ENCODE measurements at regions not wholly inside any gene's neighbourhood (a gene's known extent, or its start where the extent isn't known, plus 50 kb on each side); places are given as distances from the start of the nearest gene placed in this dataset.
A peak's percentile ranks its signal among the peaks of the same experiment; 100 is the strongest.
"Not testable (repeated sequence)": the region's sequence is repeated elsewhere in the genome, so short reads cannot be mapped to it uniquely, and the experiment has no call there.

GRCh38 chr9:589723-590122, 251.8 kb upstream of the DMRT1 start:
- no peak for DNase-seq (ENCODE audit: low read depth)

DNA sequence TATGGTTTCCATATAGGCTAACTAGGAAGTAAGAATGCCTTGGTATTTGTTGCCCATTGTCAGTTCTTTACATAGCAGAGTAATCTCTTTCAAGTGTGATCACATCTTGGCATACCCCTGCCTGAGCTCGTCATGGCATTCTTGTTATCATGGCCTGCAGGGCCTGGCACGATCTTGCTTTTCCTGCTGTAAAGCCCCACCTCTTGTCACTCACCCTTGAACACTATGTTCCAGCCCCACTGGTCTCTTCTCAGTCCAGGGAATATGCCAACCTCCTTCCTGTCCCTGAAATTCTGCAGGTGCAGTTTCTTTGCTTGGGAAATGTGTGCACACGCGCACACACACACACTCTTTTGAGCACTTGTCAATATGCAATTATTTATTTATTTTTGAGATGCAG, 250.2 kb upstream of the DMRT1 start:
- no peak for DNase-seq (ENCODE audit: low read depth)

DNA sequence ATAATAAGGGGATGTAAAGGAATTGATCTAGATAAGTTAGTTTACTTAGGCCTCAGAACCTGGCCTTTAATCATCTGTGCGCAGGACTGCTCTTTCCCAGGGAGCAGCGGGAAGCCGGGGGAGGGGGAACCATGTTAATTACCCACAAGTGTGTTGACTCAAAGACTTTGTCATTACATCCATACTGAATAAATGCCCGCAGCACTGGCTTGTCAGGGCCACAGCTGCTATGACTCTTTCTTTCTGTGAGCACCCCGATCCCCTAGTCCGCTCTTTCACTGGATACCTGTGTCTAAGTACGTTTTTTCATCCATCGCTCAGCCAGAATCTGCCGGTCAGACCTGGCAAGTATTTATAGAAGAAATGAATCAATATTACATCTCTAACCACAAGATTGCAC, 249.3 kb upstream of the DMRT1 start:
- DNase-seq (ENCODE audit: low read depth), result no peak

DNA sequence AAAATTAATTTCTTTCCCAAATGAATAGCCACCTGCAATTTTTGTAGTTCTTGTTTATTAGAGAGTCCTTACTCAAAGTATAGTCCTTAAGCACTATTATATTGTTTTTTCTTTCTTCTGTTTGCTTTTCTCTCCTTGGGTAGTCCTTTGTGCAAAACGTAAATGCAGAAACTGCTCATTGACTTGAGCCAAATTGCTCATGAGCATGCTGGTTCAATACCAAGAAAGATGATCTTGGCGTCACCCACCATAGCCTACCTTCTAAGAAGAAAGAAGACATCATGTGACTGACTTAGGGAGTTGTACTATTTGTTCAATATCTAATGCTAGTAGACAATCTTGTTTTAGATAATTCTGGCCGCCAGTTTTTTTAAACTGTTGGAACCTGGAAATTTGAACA, 248.8 kb upstream of the DMRT1 start:
- no peak for DNase-seq (ENCODE audit: low read depth)

DNA sequence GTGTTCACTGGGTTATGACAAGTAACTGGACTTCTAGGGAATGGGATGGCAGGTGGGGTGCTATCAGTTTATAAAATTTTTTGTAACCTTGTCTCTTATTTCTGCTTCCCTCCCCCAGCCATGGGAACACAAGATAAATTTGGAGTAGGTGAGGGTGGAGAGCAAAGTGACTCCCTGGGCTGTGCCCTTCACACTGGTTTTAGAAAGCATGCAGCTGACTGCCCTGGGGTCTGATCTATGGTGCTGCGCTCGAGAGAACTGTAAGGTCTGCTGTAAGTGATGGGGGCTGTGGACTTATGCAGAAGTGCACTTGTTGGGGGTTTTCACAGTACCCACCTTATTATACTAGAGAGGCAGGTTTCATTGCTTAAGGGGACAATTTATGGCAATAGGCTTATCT, 247.7 kb upstream of the DMRT1 start:
- DNase-seq (ENCODE audit: low read depth), result no peak

- no peak for DNase-seq (ENCODE audit: low read depth)
Measured at GRCh38 chr9:596703-597102, 244.8 kb upstream of the DMRT1 start.

DNA sequence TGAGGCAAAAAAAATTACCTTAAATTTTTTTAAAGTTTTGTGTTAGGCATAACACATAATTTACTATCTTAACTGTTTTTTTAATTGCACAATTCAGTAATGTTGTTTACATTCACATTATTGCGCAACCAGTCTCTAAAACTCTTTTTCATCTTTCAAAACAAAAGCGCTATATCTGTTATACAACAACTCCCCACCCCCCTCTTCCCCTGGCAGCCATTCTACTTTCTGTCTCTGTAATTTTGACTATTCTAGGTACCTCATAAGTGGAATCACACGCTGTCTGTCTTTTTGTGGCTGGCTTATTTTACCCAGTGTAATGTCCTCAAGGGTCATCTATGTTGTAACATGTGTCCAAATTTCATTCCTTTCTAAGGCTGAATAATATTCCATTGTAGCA, 241.5 kb upstream of the DMRT1 start:
- no peak for DNase-seq (ENCODE audit: low read depth)

GRCh38 chr9:602716-603115, 238.8 kb upstream of the DMRT1 start:
- no peak for DNase-seq (ENCODE audit: low read depth)

DNA sequence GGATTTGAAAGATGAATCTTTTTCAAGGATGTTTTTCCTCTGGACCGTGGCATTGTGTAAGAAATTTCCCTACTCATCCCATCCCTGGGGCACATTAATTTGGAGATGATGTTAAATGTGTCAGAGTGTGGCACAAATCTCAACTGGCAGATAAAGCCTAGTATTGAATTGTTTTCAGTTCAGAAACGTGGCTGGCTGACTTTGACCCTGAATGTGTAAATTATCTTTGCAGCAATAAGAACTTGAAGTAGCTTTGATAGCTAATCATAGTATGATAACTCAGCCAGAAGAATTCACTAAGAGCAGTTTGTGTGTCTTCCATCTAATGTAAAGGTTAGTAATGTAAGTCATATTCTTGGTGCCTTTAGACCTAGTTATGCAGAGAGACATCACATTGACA, 238.4 kb upstream of the DMRT1 start:
- DNase-seq (ENCODE audit: low read depth), result no peak

GRCh38 chr9:607417-607816, 234.1 kb upstream of the DMRT1 start:
- no peak for DNase-seq (ENCODE audit: low read depth)

GRCh38 chr9:613771-614347, 227.6 kb upstream of the DMRT1 start:
- DNase-seq (ENCODE audit: low read depth), result peak; percentile 12

- no peak for DNase-seq (ENCODE audit: low read depth)
Measured at GRCh38 chr9:614431-614830, 227.1 kb upstream of the DMRT1 start.

DNA sequence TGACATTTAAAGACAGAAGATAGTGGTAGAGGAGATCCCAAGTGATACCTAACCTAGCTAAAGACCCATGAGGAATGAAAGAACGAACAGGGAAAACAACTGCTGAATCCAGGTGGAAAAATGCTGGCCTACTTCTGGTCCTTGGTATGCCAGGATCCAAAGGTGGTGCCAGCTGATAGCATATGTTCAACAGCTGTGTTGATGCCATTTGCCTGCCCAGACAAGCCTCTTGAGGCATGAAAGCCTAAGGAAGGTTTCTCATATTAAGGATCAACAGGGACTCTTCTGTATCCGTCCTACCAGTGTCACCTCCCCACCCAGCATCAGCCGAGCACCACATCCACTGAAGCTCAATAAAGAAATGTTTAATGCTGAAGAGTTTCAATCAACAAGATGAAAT, 225.7 kb upstream of the DMRT1 start:
- no peak for DNase-seq (ENCODE audit: low read depth)

GRCh38 chr9:616694-617093, 224.8 kb upstream of the DMRT1 start:
- DNase-seq (ENCODE audit: low read depth), result no peak

- DNase-seq (ENCODE audit: low read depth), result no peak
Measured at GRCh38 chr9:617445-618085, 223.9 kb upstream of the DMRT1 start.

DNA sequence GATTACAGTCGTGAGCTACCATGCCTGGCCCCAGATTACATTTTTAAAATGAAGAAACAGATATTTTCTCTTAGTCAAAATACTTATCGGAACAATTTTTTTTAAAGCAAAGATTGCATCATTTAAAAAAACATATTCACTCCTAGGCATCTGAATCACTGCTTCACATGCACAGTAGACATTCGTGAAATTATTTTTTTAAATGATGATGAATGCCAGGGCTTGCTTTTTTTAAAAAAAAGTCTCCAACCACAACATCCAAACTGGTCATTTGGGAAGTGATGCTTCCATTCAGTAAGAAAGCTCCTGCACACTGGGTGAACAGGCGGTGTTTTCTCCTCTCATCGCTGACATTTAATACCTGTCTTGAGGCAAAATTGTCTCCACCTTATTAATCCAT, 223.0 kb upstream of the DMRT1 start:
- no peak for DNase-seq (ENCODE audit: low read depth)

DNA sequence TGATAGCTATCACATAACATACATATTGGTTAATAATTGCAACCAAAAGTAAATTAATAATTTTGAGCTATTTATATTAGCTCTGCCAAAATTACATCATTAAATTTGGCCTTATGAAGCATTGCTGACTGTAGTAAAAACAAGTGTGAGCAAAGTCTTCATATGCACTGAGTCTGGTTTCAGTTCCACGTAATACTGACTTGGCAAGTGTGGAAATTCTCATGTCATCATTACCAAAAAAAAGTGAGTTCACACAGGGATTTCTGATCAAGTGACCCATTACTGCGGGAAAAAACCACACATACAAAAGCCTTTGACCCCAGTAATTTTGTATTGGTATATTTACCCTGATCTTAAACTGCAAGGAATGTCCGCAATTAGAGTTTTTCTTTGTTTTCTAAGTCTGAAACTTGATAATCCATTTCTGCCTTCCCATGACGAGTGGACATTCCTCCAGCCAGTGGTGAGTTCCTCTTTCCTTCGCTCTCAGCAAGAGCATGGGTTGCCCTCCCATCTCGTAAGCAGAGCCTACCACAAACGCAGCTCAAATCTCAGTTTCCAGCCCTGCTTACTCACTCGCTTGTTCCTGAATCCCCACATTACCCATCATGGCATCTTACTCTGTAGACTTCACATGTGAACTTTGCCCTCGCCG, 220.2 kb upstream of the DMRT1 start:
- no peak for DNase-seq (ENCODE audit: low read depth)

DNA sequence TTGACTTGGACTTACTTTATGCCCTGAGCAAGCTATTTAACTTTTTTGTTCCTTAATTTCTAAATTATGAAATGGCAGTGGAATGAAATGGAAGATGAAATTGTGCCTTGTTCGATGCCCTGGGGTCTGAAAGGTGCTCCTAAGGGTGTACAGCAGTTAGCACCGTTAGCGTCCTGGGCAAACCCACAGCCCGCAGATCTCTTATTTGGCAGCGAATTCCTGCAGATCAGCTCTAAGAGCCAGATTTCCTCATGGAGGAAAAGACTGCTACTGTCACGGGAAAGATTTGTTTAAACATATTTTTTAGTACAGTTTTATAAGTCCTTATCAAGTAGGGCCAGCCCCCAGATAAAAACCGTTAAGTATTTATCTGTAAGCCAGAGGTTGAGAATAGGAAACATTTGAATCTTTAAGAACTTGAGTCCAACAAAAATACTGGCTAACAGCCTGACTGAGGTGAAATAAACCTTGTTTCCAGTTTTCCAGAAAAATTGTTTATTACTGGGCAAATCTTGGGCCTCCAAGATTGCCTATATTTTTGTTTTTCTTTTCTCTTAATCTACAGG, 216.5 kb upstream of the DMRT1 start:
- DNase-seq (ENCODE audit: low read depth), result no peak

DNA sequence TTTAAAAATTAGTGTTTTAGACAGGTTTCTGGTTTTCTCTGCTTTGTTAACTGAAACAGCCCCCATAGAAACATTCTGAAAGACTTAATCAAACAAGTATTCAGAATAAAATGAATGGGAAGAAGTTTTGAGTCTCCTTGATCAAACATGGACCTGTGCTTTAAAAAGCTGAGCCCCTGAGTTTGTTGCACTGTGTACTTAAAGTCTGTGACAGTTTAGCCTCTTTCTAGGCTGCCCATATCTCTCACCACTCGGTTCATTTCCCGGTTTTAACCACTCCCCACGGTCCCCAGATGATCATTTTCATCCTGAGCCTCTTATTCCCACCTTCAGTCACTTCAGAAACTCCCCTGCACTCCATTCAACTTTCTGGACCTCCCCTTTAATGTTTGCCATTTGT, 215.9 kb upstream of the DMRT1 start:
- DNase-seq (ENCODE audit: low read depth), result no peak

DNA sequence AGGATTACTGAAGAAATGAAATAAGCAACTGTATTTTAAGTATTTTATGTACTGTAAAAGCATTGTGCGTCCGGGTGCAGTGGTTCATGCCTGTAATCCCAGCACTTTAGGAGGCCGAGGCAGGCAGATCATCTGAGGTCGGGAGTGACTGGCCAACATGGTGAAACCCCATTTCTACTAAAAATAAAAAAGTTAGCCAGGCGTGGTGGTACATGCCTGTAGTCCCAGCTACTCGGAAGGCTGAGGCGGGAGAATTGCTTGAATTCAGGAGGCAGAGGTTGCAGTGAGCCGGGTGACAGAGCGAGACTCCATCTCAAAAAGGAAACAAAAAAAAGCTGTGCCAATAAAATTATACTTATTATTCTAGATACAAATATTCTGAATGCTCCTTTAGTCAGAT, 215.4 kb upstream of the DMRT1 start:
- DNase-seq (ENCODE audit: low read depth), result not testable (repeated sequence)

GRCh38 chr9:626596-626995, 214.9 kb upstream of the DMRT1 start:
- no peak for DNase-seq (ENCODE audit: low read depth)

- no peak for DNase-seq (ENCODE audit: low read depth)
Measured at GRCh38 chr9:627336-627970, 214.0 kb upstream of the DMRT1 start.

- no peak for DNase-seq (ENCODE audit: low read depth)
Measured at GRCh38 chr9:629146-629545, 212.4 kb upstream of the DMRT1 start.

All from activated T-cell treated with anti-CD3 and anti-CD28 coated beads for 48 hours (primary cell).